NT2/D1 (cell line): ENCODE measurements at regions not wholly inside any gene's neighbourhood (a gene's known extent, or its start where the extent isn't known, plus 50 kb on each side); places are given as distances from the start of the nearest gene placed in this dataset.
"Not testable (repeated sequence)": the region's sequence is repeated elsewhere in the genome, so short reads cannot be mapped to it uniquely, and the experiment has no call there.

ENCODE experiments used
- DNase-seq: peaks from one replicate; pipeline ENCODE4 v3.0.0-alpha.2; 2011; ENCODE audit warnings: low read depth, low spot score
- H3K27me3 ChIP-seq: 2 replicates; pipeline ENCODE4 v1.6.0; 2011; ENCODE audit warnings: mild to moderate bottlenecking; ENCODE audit not compliant: insufficient read length, insufficient read depth
- H3K36me3 ChIP-seq: 2 replicates; pipeline ENCODE4 v1.6.1; 2011; ENCODE audit warnings: mild to moderate bottlenecking, low read length, mixed read lengths; ENCODE audit not compliant: insufficient read depth, insufficient read length
- H3K4me1 ChIP-seq: 2 replicates; pipeline ENCODE4 v1.5.1; 2011; ENCODE audit not compliant: insufficient read depth, insufficient read length
- H3K4me3 ChIP-seq: 2 replicates; pipeline ENCODE4 v1.5.1; 2011; ENCODE audit warnings: low read depth; ENCODE audit not compliant: insufficient read length
- H3K9ac ChIP-seq: 2 replicates; pipeline ENCODE4 v1.6.0; 2011; ENCODE audit warnings: low read depth; ENCODE audit not compliant: insufficient read length
- H3K9me3 ChIP-seq: 2 replicates; pipeline ENCODE4 v1.5.1; 2011; ENCODE audit warnings: mild to moderate bottlenecking, low read length; ENCODE audit not compliant: insufficient read depth
- SUZ12 ChIP-seq: IDR thresholded peaks from 2 replicates; pipeline ENCODE4 v1.6.1; 2011; ENCODE audit not compliant: insufficient read length, insufficient read depth; ENCODE audit errors: extremely low read depth
- YY1 ChIP-seq: IDR thresholded peaks from 2 replicates; pipeline ENCODE4 v1.6.1; 2011; ENCODE audit not compliant: insufficient read length, insufficient read depth
- ZNF274 ChIP-seq: IDR thresholded peaks from 2 replicates; pipeline ENCODE4 v1.6.1; 2011; ENCODE audit warnings: mild to moderate bottlenecking, low read depth, low read length

GRCh38 chr5:38782180-38782835, 63.5 kb upstream of the OSMR start:
- Histone ChIP-seq H3K36me3 (no peaks in the 10 kb centered on the region), H3K4me1 (no peaks in the 10 kb centered on the region), H3K9me3 (peaks cover 16% of the 10 kb centered on the region; the same call in 1 of the 2 replicates), H3K9ac (no peak overlapping the region), H3K4me3 (no peak overlapping the region), H3K27me3 (no peaks in the 10 kb centered on the region)
- no peak for DNase-seq
- TF ChIP-seq SUZ12 (no peak), YY1 (no peak), ZNF274 (no peak)

- TF ChIP-seq ZNF274 (no peak), SUZ12 (no peak)
- H3K9ac ChIP-seq = no peak overlapping the region
- no peak for DNase-seq
- H3K27me3 ChIP-seq = no peaks in the 10 kb centered on the region
- no peaks in the 10 kb centered on the region for H3K4me1 ChIP-seq
- peaks cover 16% of the 10 kb centered on the region; the same call in 1 of the 2 replicates for H3K9me3 ChIP-seq
- no peaks in the 10 kb centered on the region for H3K36me3 ChIP-seq
- no peak overlapping the region for H3K4me3 ChIP-seq
These were observed 62.7 kb upstream of the OSMR start for GRCh38 chr5:38783011-38783561.

GRCh38 chr5:38789134-38789533, 56.7 kb upstream of the OSMR start:
- H3K27me3 ChIP-seq = no peaks in the 10 kb centered on the region
- no peak overlapping the region for H3K4me3 ChIP-seq
- peaks cover 16% of the 10 kb centered on the region; the same call in 1 of the 2 replicates for H3K9me3 ChIP-seq
- no peaks in the 10 kb centered on the region for H3K36me3 ChIP-seq
- TF ChIP-seq ZNF274 = no peak
- TF ChIP-seq YY1 = no peak
- no peak for TF ChIP-seq SUZ12
- no peak overlapping the region for H3K9ac ChIP-seq
- no peak for DNase-seq
- H3K4me1 ChIP-seq = no peaks in the 10 kb centered on the region

- Histone ChIP-seq H3K4me3 (no peak overlapping the region), H3K9ac (no peak overlapping the region), H3K4me1 (no peaks in the 10 kb centered on the region), H3K36me3 (no peaks in the 10 kb centered on the region), H3K9me3 (peaks cover 16% of the 10 kb centered on the region; the same call in 1 of the 2 replicates), H3K27me3 (no peaks in the 10 kb centered on the region)
- DNase-seq = no peak
- TF ChIP-seq SUZ12 = no peak
These were observed 56.0 kb upstream of the OSMR start for GRCh38 chr5:38789777-38790176.

GRCh38 chr5:38790268-38790667, 55.5 kb upstream of the OSMR start:
- H3K4me1 ChIP-seq = no peaks in the 10 kb centered on the region
- no peak for DNase-seq
- no peaks in the 10 kb centered on the region for H3K27me3 ChIP-seq
- TF ChIP-seq SUZ12 = no peak
- no peak for TF ChIP-seq ZNF274
- no peak for TF ChIP-seq YY1
- H3K36me3 ChIP-seq = no peaks in the 10 kb centered on the region
- no peak overlapping the region for H3K4me3 ChIP-seq
- no peak overlapping the region for H3K9ac ChIP-seq
- peaks cover 13% of the 10 kb centered on the region; the same call in 1 of the 2 replicates for H3K9me3 ChIP-seq

- TF ChIP-seq YY1 = no peak
- TF ChIP-seq ZNF274 = no peak
- no peak for TF ChIP-seq SUZ12
- Histone ChIP-seq H3K9ac (no peak overlapping the region), H3K27me3 (no peaks in the 10 kb centered on the region), H3K9me3 (peaks cover 10% of the 10 kb centered on the region; the same call in 1 of the 2 replicates), H3K4me3 (no peak overlapping the region), H3K4me1 (no peaks in the 10 kb centered on the region), H3K36me3 (no peaks in the 10 kb centered on the region)
- no peak for DNase-seq
These were observed 54.9 kb upstream of the OSMR start for GRCh38 chr5:38790891-38791290.

- DNase-seq = no peak
- TF ChIP-seq YY1 (no peak), SUZ12 (no peak), ZNF274 (no peak)
These were observed 52.7 kb upstream of the OSMR start for GRCh38 chr5:38793099-38793498.

GRCh38 chr5:38794037-38794436, 51.8 kb upstream of the OSMR start:
- H3K4me3 ChIP-seq, DNase-seq, H3K27me3 ChIP-seq, H3K9ac ChIP-seq, H3K36me3 ChIP-seq, H3K9me3 ChIP-seq, H3K4me1 ChIP-seq: not testable (repeated sequence)

More at GRCh38 chr5:38793099-38793498, 52.7 kb upstream of the OSMR start:
- no peaks in the 10 kb centered on the region for H3K9me3 ChIP-seq
- no peak overlapping the region for H3K4me3 ChIP-seq
- H3K36me3 ChIP-seq = no peaks in the 10 kb centered on the region
- no peak overlapping the region for H3K9ac ChIP-seq
- no peaks in the 10 kb centered on the region for H3K27me3 ChIP-seq
- H3K4me1 ChIP-seq = no peaks in the 10 kb centered on the region
